CD4-positive, alpha-beta T cell treated with Interleukin-6 at 100 ng/mL for 8 hours (primary cell): ENCODE measurements at regions not wholly inside any gene's neighbourhood (a gene's known extent, or its start where the extent isn't known, plus 50 kb on each side); places are given as distances from the start of the nearest gene placed in this dataset.
"Not testable (repeated sequence)": the region's sequence is repeated elsewhere in the genome, so short reads cannot be mapped to it uniquely, and the experiment has no call there.

Source experiments
- DNase-seq: peaks from one replicate; pipeline ENCODE4 v3.0.0-alpha.2; 2020; ENCODE audit warnings: mixed read lengths, low spot score

DNA sequence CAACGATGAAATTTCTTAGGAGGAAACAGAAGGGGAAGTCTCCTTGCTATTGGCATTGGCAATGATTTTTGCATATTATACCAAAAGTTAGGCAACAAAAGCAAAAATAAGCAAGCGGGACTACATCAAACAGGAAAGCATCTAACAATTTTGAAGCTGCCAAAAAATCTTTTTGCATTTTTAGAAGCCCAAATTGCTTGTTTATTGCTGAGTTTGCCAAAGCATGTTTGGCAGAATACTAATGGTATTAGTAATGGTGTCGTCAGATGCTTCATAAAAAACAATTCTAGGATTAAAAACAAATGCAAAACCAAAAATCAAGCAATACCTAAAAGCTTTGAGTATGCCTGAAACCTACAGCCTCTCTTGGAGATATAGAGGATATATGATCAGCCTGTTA, 80.0 kb downstream of the GALR1 start:
- no peak for DNase-seq

GRCh38 chr18:77334876-77335275, 85.2 kb downstream of the GALR1 start:
- DNase-seq, result no peak

DNA sequence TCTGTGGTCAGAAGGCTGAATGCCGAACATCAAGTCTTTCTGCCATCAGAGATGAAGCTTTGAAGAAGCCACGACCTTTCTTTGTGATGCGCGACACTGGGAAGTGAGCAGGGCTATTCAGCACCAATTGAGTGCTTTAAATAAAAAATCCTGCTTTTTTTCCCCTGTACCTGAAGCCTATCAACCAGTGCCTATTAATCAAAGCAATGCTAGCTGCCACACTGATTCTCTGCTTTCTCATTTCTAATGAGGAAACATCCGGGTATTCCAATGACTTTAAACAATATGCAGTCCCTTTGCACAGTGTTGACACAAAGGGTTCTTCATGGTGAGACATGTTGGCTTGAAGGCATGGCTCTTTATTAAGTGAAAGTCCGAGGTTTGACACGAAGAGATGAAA, 88.0 kb downstream of the GALR1 start:
- no peak for DNase-seq

DNA sequence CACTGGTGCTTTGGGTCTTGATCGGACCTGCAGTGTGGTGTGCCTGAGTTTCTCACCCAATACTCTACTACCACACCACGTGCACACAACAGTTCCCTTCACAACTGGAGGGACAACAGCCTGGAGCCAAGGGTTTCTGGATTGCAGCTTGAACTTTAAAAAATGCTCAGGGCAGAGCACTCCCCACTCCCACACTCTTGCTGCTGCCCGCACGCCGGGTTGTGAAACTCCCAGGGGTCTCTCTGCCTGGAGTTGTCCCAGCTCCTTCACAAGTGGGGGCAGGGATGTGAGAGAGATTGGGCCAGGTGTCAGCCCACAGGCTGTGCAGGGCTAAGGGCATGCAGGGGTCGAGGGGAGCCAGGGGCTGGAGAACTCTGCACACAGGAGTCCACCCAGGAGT, 89.4 kb downstream of the GALR1 start:
- no peak for DNase-seq

GRCh38 chr18:77339623-77340022, 90.0 kb downstream of the GALR1 start:
- DNase-seq, result no peak

GRCh38 chr18:77340815-77341214, 91.2 kb downstream of the GALR1 start:
- no peak for DNase-seq

DNA sequence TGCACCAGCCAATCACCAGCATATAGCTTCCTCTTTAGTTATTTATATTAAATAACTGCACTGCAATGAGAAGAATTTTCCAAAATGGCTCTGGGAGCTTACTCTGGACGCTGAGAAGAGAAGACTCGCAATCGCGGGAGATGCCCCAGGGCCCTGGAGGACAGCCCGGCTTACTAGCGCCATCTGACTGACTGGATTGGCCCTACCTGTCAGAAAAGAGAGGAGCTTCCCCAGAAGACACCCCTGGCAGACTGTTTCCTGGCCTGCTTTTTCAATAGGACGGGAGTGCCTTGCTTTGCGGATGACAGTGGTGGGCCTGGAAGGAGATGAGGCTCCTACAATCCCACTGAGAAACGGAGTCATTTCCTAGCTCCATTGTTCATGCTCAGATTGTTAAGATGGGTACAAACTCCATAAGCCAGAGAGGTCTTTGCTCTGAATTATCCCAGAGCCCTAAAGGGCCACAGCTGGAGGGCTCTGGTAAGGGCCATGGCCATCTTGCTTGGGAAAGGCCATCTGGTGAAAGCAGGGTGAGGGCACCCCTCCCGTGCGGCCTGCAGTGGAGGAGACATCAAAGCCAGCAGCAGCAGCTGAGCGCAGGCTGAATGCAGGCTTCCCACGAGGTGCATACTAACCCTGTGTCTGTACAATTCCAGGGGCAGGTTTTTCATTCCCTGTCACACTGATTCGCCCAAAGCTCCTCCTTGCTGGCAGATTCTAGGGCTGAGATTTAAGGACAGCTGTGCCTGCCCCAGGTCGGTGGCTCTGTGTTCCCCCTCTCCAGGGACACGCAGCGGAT, 92.1 kb downstream of the GALR1 start:
- DNase-seq, result no peak

DNA sequence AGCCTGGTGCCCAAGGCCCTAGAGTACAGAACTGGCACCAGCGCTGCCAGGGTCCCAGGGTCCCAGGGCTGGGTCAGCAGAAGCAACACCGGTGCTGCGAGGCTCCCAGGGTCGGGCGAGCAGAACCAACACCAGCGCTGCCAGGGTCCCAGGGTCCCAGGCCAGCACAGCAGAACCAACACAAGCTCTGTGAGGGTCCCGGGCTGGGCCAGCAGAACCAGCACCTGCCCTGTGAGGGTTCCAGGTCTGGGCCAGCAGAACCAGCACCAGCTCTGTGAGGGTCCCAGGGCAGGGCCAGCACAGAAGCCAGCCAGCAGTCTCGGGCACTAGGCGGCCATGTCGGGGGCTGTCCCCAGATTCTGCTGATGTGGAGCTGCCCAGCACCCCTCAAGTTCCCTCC, 93.1 kb downstream of the GALR1 start:
- DNase-seq, result no peak

GRCh38 chr18:77343846-77344510, 94.3 kb downstream of the GALR1 start:
- DNase-seq, result no peak

GRCh38 chr18:77344786-77345500, 95.3 kb downstream of the GALR1 start:
- no peak for DNase-seq

DNA sequence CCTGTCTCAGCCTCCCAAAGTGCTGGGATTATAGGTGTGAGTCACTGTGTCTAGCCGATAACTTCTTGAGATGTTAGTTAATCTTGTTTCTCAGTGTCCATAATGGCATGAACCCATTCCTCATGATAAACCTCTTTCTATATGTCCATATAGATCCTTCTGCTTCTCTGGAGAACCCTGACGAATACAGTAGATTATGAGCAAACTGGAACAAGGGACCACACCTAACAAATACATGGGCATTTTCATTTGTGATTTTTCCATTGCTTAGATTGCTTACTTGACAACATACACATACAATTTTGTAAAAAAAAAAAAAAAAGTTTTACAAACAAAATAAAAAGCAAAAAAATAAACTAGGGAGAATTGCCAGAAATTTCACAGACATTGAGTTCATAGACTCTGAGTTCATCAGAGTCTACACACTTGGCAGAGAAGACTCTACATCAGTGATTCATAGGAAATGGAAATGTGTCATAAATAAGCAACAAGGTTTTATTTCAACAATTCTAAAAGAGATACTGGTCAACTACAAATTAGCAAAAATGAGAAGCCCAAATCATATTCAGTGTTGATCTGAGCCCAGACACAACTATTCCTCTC, 96.7 kb downstream of the GALR1 start:
- no peak for DNase-seq

GRCh38 chr18:77353349-77353748, 103.7 kb downstream of the GALR1 start:
- not testable (repeated sequence) for DNase-seq

DNA sequence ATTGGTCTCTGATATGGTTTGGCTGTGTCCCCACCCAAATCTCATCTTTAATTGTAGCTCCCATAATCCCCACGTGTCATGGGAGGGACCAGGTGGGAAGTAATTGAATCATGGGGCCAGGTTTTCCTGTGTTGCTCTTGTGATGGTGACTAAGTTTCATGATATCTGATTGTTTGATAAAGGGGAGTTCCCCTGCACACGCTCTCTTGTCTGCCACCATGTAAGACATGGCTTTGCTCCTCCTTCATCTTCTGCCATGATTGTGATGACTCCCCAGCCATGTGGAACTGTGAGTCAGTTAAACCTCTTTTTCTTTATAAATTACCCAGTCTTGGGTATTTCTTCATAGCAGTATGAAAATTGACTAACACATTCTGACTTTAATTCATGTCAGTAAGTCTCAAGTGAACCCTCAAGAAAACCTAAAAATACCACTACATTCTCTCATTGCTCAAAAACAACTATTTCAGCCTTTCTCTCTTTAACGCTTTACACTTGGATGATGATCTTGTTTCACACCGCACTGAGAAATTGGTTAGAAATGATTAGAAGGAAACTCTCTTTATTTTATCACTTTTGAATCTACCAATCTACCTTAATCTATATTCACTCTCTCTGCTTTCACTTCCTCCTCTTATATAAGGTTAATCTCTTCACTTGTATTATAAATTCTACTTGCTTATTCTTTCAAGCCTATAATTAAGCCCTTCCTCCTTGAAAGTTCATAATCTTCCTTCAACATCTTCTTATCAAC, 110.1 kb downstream of the GALR1 start:
- no peak for DNase-seq

GRCh38 chr18:77360315-77361190, 110.9 kb downstream of the GALR1 start:
- no peak for DNase-seq

GRCh38 chr18:77361382-77361781, 111.7 kb downstream of the GALR1 start:
- DNase-seq, result no peak

DNA sequence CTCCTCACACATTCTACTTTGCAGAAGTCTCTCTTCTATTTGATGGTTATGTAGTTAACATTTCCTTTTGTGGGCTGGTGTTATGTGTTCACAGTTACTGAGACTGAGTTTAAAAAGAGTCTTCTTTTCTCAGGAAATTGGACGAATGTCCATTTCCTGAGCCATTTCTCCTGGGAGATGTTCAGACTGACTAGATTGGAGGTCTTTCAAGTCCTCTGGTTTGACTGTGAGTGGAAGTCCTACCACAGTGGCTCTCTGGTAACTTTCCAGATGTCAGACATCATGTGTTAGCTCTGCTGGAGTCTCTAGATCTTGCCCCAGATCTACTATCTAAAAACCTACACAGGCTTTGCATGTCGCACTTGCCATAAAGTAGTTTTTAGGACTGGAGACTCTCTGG, 116.0 kb downstream of the GALR1 start:
- no peak for DNase-seq

GRCh38 chr18:77366067-77366719, 116.5 kb downstream of the GALR1 start:
- DNase-seq, result no peak

DNA sequence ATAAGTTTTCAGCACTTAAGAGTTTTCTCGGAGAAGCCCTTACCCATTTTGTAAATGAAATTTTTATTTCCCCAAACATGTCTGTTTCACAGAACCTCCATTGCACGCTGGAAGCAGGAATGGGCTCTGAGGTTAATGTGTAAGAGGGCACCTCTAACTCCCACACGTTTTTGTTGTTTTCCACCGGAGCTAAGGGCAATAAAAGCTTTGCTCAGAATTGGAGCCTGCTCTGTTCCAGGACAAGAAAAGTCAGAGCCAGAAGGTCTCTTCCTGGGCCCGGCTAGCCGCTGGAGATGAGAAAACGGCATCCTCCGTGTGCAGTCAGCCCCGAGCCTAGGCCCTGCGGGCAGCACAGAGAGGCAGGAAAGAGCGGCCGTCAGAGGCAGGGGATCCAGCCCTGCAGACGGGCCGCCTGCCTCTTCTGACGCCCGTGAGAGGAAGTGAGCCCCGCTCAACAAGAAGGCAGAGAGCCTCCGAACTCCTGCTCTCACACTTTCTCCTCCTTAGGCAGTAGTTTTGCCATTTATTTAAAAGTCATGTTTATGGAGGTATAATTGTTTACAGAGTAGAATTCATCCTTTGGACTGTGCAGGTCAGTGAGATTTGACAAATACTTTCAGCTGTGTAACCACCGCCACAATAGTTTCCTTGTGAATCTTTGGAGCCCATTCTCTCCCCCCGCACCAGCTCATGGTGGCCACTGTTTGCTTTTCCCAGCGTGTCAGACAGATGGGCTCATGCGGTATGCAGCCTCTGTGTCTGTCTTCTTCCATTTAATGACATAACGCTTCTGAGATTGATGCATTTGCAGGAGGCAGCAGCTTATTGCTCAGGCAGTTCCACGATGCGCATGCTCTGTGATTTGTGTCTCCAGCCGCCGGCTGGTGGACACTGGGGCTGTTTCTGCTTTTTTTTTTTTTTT, 117.3 kb downstream of the GALR1 start:
- no peak for DNase-seq

DNA sequence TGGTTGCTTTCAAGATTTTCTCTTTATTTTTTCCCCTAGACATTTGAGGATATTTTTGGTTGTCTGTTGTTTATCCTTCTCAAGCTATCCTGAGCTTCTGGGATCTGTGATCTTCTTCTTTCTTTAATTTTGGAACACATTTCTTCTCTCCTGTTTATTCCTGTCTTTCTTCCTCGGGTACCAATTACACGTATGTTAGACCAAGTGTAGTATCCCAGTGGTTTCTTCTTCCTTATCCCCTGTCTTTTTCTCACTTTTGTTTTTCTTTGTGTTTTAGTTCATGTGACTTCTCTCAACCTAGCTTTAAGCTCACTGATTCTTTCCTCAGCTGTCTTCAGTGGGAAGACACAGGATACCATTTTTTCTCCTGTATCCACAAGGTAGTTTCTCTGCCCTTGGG, 120.0 kb downstream of the GALR1 start:
- no peak for DNase-seq
